Keratinocyte (primary cell): ENCODE measurements at regions not wholly inside any gene's neighbourhood (a gene's known extent, or its start where the extent isn't known, plus 50 kb on each side); places are given as distances from the start of the nearest gene placed in this dataset.

Experiments used
- DNase-seq: peaks from one replicate; pipeline ENCODE4 v3.0.0-alpha.2; 2011; ENCODE audit warnings: low read depth, missing footprints, low spot score
- FAIRE-seq: peaks from 2 replicates; lab custom pipeline; 2011; peaks lifted over from hg19 to GRCh38; lab: Jason Lieb, UNC
- H2AFZ ChIP-seq: 2 replicates; pipeline ENCODE4 v1.6.0; 2012; ENCODE audit warnings: low read length, control low read depth, inconsistent platforms; ENCODE audit not compliant: control insufficient read depth
- H3K27ac ChIP-seq: 2 replicates; pipeline ENCODE4 v1.5.1; 2011; ENCODE audit warnings: low read length; ENCODE audit not compliant: control insufficient read depth, insufficient read depth
- H3K27me3 ChIP-seq: 3 replicates; pipeline ENCODE4 v1.6.0; 2011; ENCODE audit warnings: low read length; ENCODE audit not compliant: control insufficient read depth, insufficient read depth; ENCODE audit errors: extremely low read depth
- H3K36me3 ChIP-seq, 2 experiments: 2 replicates in 1 of 2; 3 replicates in 1 of 2; pipeline ENCODE4 v1.5.1; 2011; ENCODE audit warnings: low read length in 2 of 2, mild to moderate bottlenecking in 1 of 2; ENCODE audit not compliant: control insufficient read depth in 2 of 2, insufficient read depth in 2 of 2; ENCODE audit errors: extremely low read depth in 1 of 2
- H3K4me1 ChIP-seq: 3 replicates; pipeline ENCODE4 v1.5.1; 2011; ENCODE audit warnings: low read length; ENCODE audit not compliant: control insufficient read depth, insufficient read depth; ENCODE audit errors: extremely low read depth
- H3K4me2 ChIP-seq: 3 replicates; pipeline ENCODE4 v1.6.0; 2011; ENCODE audit warnings: low read depth, low read length; ENCODE audit not compliant: control insufficient read depth, insufficient read depth; ENCODE audit errors: extremely low read depth
- H3K4me3 ChIP-seq, 3 experiments: fragments of 200-600 bp in 1 of 3; sonication (generic) in 1 of 3; 2 replicates in 2 of 3; 3 replicates in 1 of 3; pipeline ENCODE4 v1.5.1; 2011 to 2016; ENCODE audit warnings: low read length in 3 of 3, mild to moderate bottlenecking in 3 of 3, control low read depth in 2 of 3, inconsistent platforms in 1 of 3, low read depth in 1 of 3, mixed read lengths in 1 of 3, mixed run types in 1 of 3, moderate library complexity in 1 of 3; ENCODE audit not compliant: control insufficient read depth in 2 of 3, insufficient read depth in 2 of 3; ENCODE audit errors: extremely low read depth in 1 of 3
- H3K79me2 ChIP-seq: 2 replicates; pipeline ENCODE4 v1.6.0; 2012; ENCODE audit warnings: low read length; ENCODE audit not compliant: control insufficient read depth, insufficient read depth
- H3K9ac ChIP-seq: 3 replicates; pipeline ENCODE4 v1.6.0; 2011; ENCODE audit warnings: low read length; ENCODE audit not compliant: control insufficient read depth, insufficient read depth; ENCODE audit errors: extremely low read depth
- H3K9me1 ChIP-seq: 3 replicates; pipeline ENCODE4 v1.6.0; 2011; ENCODE audit warnings: low read length; ENCODE audit not compliant: control insufficient read depth, insufficient read depth; ENCODE audit errors: extremely low read depth
- H3K9me3 ChIP-seq: 2 replicates; pipeline ENCODE4 v1.5.1; 2012; ENCODE audit warnings: low read depth, low read length; ENCODE audit not compliant: control insufficient read depth
- H4K20me1 ChIP-seq: 3 replicates; pipeline ENCODE4 v1.6.0; 2011; ENCODE audit warnings: low read length; ENCODE audit not compliant: control insufficient read depth, insufficient read depth; ENCODE audit errors: extremely low read depth
- EZH2 ChIP-seq: IDR thresholded peaks from one replicate; pipeline ENCODE4 v1.6.1; 2012; ENCODE audit warnings: inconsistent platforms, mild to moderate bottlenecking, low read length, moderate library complexity
- dilution Hi-C: fragments of 300-500 bp; cut with MboI; formaldehyde crosslinking; loops from one replicate; pipeline ENCODE4 v1.7.0; 2020; ENCODE audit warnings: low sequenced_read_pairs; ENCODE audit not compliant: extremely low pct_ligation_motif_present
- TF ChIP-seq, protein P1 (sequence below), 3 experiments: IDR thresholded peaks in 1 of 3; conservative IDR thresholded peaks in 1 of 3; optimal IDR thresholded peaks in 1 of 3; 2 replicates in 2 of 3; 3 replicates in 1 of 3; pipeline versions ENCODE3 to v1.5.1; 2011; ENCODE audit warnings: low read length in 3 of 3, mild to moderate bottlenecking in 3 of 3, moderate library complexity in 2 of 3, control low read depth in 1 of 3, inconsistent platforms in 1 of 3; ENCODE audit not compliant: insufficient read depth in 2 of 3; ENCODE audit errors: extremely low read depth in 1 of 3

DNA sequence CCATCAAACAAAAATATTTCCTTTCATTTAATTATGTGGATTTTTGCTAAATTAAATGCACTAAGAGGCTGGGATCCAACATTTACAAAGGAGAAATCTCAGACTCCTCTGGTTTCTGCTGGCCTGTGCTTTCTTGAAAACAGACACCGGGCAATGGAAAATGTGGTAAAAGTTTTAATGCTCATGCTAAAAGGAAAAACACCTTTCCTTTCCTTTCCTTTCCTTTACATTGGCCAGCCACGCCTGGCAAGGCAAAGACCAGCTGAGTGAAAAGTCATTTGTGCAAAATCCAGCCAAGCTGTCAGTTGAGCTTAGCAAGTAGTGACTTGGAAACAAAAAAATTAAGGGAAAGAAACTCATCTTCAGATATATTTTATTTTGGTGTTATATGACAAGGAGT is 240.3 kb downstream of the LACC1 start:
- Histone ChIP-seq H3K36me3 (no peaks in the 10 kb centered on the region), H3K79me2 (no peaks in the 10 kb centered on the region), H3K4me3 (no peak overlapping the region), H3K27me3 (no peaks in the 10 kb centered on the region), H2AFZ (no peak overlapping the region), H3K9ac (no peak overlapping the region), H3K9me1 (no peaks in the 10 kb centered on the region), H3K4me2 (no peak overlapping the region), H3K27ac (no peak overlapping the region), H3K9me3 (peaks cover 3% of the 10 kb centered on the region), H3K4me1 (no peaks in the 10 kb centered on the region), H4K20me1 (no peaks in the 10 kb centered on the region)
- TF ChIP-seq, protein P1, sequence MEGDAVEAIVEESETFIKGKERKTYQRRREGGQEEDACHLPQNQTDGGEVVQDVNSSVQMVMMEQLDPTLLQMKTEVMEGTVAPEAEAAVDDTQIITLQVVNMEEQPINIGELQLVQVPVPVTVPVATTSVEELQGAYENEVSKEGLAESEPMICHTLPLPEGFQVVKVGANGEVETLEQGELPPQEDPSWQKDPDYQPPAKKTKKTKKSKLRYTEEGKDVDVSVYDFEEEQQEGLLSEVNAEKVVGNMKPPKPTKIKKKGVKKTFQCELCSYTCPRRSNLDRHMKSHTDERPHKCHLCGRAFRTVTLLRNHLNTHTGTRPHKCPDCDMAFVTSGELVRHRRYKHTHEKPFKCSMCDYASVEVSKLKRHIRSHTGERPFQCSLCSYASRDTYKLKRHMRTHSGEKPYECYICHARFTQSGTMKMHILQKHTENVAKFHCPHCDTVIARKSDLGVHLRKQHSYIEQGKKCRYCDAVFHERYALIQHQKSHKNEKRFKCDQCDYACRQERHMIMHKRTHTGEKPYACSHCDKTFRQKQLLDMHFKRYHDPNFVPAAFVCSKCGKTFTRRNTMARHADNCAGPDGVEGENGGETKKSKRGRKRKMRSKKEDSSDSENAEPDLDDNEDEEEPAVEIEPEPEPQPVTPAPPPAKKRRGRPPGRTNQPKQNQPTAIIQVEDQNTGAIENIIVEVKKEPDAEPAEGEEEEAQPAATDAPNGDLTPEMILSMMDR (optimal IDR thresholded peaks at IDR 0.05 in 1 of 3, IDR thresholded peaks at IDR 0.05 in 1 of 3, conservative IDR thresholded peaks at IDR 0.05 in 1 of 3; ENCODE audit: extremely low read depth in 1 of 3, insufficient read depth in 2 of 3, low read length in 3 of 3), result no peak
- no peak for TF ChIP-seq EZH2
- FAIRE-seq (no peak), DNase-seq (no peak)
- dilution Hi-C loops, result no loop called here

DNA sequence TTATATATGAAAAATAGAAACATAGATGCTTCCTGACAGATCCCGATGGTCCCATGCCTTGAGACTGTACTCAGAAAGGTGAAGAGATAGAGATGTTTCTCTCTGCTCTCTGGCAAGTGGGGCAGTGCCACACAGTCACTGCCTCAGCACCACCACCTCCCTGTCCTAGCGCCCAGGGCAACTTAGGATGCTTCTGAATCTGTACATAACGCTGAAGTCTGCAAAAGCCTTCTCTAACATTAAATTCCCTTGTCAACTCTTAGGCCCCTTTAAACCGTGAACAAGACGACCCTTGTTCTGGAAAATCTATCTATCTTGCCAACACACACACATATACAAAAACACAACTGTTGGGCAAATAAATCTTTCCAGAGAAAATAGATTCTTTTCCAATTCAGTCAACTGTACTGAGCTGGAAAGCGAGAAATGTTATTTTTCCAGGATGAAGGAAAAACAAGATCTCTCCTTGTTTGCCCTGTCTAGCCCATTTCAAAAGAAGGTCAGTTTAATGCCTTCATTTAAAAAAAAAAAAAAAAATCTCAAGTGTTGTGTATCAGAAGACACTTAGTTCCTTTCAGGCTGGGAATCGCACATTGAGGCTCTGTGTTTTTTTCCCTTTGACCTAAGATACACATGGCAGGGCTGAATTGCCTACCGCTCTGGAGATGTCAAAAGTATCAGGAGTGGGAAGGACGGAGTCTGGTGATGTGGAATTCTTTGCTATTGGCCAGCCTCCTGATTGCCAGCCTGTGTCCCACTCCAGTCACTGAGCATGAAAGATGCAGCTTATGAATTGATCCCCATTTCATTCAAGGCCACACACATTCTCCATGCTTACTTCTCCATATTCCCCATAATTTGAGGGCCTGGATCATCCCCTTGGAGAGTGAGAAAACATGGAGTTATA is 241.4 kb downstream of the LACC1 start:
- Histone ChIP-seq H3K9me1 (no peaks in the 10 kb centered on the region), H3K4me1 (no peaks in the 10 kb centered on the region), H2AFZ (no peak overlapping the region), H3K36me3 (no peaks in the 10 kb centered on the region), H3K27ac (no peak overlapping the region), H3K9ac (no peak overlapping the region), H3K4me2 (no peak overlapping the region), H4K20me1 (no peaks in the 10 kb centered on the region), H3K9me3 (peaks cover 3% of the 10 kb centered on the region), H3K27me3 (no peaks in the 10 kb centered on the region), H3K79me2 (no peaks in the 10 kb centered on the region), H3K4me3 (no peak overlapping the region)
- no peak for DNase-seq
- TF ChIP-seq EZH2, result no peak
- TF ChIP-seq, protein P1 (optimal IDR thresholded peaks at IDR 0.05 in 1 of 3, IDR thresholded peaks at IDR 0.05 in 1 of 3, conservative IDR thresholded peaks at IDR 0.05 in 1 of 3; ENCODE audit: extremely low read depth in 1 of 3, insufficient read depth in 2 of 3, low read length in 3 of 3), result no peak
- FAIRE-seq, result no peak
- dilution Hi-C loops, result no loop called here
